ENCODE measurements at regions not wholly inside any gene's neighbourhood (a gene's known extent, or its start where the extent isn't known, plus 50 kb on each side); places are given as distances from the start of the nearest gene placed in this dataset.

DNA sequence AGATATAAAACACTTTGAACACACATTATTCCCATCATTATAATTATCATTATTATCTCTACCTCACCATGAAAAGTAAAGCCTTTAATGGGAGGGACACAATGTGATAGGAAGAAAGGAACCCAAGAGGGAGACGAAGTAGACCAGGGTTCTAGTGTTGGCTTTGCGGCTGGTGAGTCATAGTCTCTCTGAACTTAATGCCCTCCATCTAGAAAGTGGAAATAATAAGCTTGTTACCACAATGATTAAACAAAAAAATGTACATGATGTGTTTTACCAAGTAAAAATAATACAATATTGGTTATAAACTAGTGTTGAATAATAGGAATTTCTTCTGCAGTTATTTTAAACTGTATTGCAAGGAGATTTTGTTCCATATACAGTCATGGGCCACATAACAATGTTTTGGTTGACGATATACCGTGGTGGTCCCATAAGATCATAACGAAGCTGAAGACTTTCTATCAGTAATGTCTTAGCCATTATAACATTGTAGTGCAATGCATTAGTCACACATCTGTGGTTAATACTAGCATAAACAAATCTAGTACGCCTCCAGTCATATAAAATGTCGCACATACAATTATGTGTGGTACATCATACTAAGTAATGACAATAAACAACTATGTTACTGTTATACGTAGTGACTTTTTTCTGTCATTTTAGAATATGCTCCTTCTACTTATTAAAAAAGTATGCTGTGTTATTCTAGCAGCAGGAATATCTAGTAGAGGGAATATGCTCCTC, 450.6 kb upstream of the SORCS1 start:
- no TSS peak for BruUV-seq (replicated peaks)
- Histone ChIP-seq H3K79me2 (ENCODE audit: insufficient read depth, low read depth, low read length) (no peaks in the 10 kb centered on the region), H2AFZ (ENCODE audit: low read length) (no peak overlapping the region), H3K4me1 (ENCODE audit: insufficient read depth, low read length, poor library complexity, severe bottlenecking) (no peaks in the 10 kb centered on the region), H3K4me2 (ENCODE audit: low read length) (no peak overlapping the region), H3K27ac (ENCODE audit: low read depth, low read length, poor library complexity, severe bottlenecking) (no peak overlapping the region), H3K9me2 (ENCODE audit: insufficient read depth, low read length) (no peaks in the 10 kb centered on the region), H3K36me3 (ENCODE audit: insufficient read depth, low read length) (no peaks in the 10 kb centered on the region), H4K20me1 (ENCODE audit: insufficient read depth, low read length) (no peaks in the 10 kb centered on the region), H3K4me3 (ENCODE audit: low read depth, low read length, poor library complexity, severe bottlenecking) (no peak overlapping the region), H3K9me3 (ENCODE audit: low read length) (no peaks in the 10 kb centered on the region)
- TF ChIP-seq, protein P1, sequence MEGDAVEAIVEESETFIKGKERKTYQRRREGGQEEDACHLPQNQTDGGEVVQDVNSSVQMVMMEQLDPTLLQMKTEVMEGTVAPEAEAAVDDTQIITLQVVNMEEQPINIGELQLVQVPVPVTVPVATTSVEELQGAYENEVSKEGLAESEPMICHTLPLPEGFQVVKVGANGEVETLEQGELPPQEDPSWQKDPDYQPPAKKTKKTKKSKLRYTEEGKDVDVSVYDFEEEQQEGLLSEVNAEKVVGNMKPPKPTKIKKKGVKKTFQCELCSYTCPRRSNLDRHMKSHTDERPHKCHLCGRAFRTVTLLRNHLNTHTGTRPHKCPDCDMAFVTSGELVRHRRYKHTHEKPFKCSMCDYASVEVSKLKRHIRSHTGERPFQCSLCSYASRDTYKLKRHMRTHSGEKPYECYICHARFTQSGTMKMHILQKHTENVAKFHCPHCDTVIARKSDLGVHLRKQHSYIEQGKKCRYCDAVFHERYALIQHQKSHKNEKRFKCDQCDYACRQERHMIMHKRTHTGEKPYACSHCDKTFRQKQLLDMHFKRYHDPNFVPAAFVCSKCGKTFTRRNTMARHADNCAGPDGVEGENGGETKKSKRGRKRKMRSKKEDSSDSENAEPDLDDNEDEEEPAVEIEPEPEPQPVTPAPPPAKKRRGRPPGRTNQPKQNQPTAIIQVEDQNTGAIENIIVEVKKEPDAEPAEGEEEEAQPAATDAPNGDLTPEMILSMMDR (conservative IDR thresholded peaks at IDR 0.05; ENCODE audit: low read length), result no peak
- TF ChIP-seq EZH2phosphoT487 (IDR thresholded peaks at IDR 0.05; ENCODE audit: borderline replicate concordance, low read depth, low read length), result no peak
- intact Hi-C loops (cut with micrococcal nuclease; ENCODE audit: unreplicated experiment), result no loop called here
- CTCF ChIA-PET (ENCODE audit: unreplicated experiment), result no interaction called here
- DNase-seq (ENCODE audit: low spot score), result no peak
- POLR2A ChIA-PET, result interaction anchor here (0.6 kb wide), 1 partner anchor 303 kb away, joined by 3 read pairs; no protein-coding TSS in a partner anchor

DNA sequence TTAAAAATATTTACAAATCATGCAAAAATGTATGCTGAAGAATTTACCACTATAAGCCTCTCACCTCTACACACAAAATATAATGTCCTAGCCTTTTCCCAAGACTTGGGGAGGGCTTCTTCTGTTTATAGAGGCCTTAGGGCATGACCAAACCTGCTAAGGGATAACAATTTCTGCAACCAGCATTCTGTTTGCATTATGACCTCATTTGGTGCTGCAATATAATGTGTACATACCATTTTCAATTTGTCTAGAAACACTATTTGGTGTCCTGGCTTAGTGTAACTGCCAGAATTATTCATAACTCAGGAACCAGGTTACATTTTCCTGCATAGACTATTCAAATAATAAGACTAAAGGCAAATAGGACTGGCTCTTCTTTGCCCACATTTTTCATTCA, 446.6 kb upstream of the SORCS1 start:
- ChIA-PET CTCF (ENCODE audit: unreplicated experiment) (no interaction called here), POLR2A (interaction anchor here (0.5 kb wide), 1 partner anchor 154 kb away, joined by 3 read pairs; no protein-coding TSS in a partner anchor)
- Histone ChIP-seq H3K9me3 (ENCODE audit: low read length) (no peaks in the 10 kb centered on the region), H2AFZ (ENCODE audit: low read length) (no peak overlapping the region), H3K9me2 (ENCODE audit: insufficient read depth, low read length) (no peaks in the 10 kb centered on the region), H3K4me1 (ENCODE audit: insufficient read depth, low read length, poor library complexity, severe bottlenecking) (no peaks in the 10 kb centered on the region), H3K4me2 (ENCODE audit: low read length) (no peak overlapping the region), H3K4me3 (ENCODE audit: low read depth, low read length, poor library complexity, severe bottlenecking) (no peak overlapping the region), H3K79me2 (ENCODE audit: insufficient read depth, low read depth, low read length) (no peaks in the 10 kb centered on the region), H4K20me1 (ENCODE audit: insufficient read depth, low read length) (no peaks in the 10 kb centered on the region), H3K27ac (ENCODE audit: low read depth, low read length, poor library complexity, severe bottlenecking) (no peak overlapping the region), H3K36me3 (ENCODE audit: insufficient read depth, low read length) (no peaks in the 10 kb centered on the region)
- no TSS peak for BruUV-seq (replicated peaks)
- DNase-seq (ENCODE audit: low spot score), result no peak
- intact Hi-C loops (cut with micrococcal nuclease; ENCODE audit: unreplicated experiment), result no loop called here
- no peak for TF ChIP-seq EZH2phosphoT487 (IDR thresholded peaks at IDR 0.05; ENCODE audit: borderline replicate concordance, low read depth, low read length)
- TF ChIP-seq, protein P1 (conservative IDR thresholded peaks at IDR 0.05; ENCODE audit: low read length), result no peak

DNA sequence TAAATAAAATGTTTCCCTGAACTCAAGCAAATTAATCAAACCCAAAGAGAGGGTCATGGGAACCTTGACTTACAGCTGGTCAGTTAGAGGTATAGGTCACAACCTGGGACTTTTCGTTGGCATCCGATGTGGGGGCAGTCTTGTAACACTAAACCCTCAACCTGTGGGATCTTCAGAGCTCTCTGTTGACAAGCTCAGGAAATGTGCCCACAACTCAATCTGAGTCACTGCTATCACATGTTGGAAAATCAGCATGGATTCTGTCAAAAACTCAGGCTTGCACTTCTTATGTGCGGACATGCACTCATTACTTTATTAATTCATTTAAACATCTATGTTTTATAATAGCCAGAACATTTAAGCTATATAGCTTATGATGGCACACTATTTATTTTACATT, 424.6 kb upstream of the SORCS1 start:
- Histone ChIP-seq H3K79me2 (ENCODE audit: insufficient read depth, low read depth, low read length) (no peaks in the 10 kb centered on the region), H3K9me2 (ENCODE audit: insufficient read depth, low read length) (no peaks in the 10 kb centered on the region), H2AFZ (ENCODE audit: low read length) (no peak overlapping the region), H3K36me3 (ENCODE audit: insufficient read depth, low read length) (no peaks in the 10 kb centered on the region), H4K20me1 (ENCODE audit: insufficient read depth, low read length) (no peaks in the 10 kb centered on the region), H3K4me1 (ENCODE audit: insufficient read depth, low read length, poor library complexity, severe bottlenecking) (no peaks in the 10 kb centered on the region), H3K9me3 (ENCODE audit: low read length) (no peaks in the 10 kb centered on the region), H3K4me2 (ENCODE audit: low read length) (no peak overlapping the region), H3K4me3 (ENCODE audit: low read depth, low read length, poor library complexity, severe bottlenecking) (no peak overlapping the region), H3K27ac (ENCODE audit: low read depth, low read length, poor library complexity, severe bottlenecking) (no peak overlapping the region)
- no TSS peak for BruUV-seq (replicated peaks)
- no peak for DNase-seq (ENCODE audit: low spot score)
- intact Hi-C loops (cut with micrococcal nuclease; ENCODE audit: unreplicated experiment), result no loop called here
- no peak for TF ChIP-seq EZH2phosphoT487 (IDR thresholded peaks at IDR 0.05; ENCODE audit: borderline replicate concordance, low read depth, low read length)
- TF ChIP-seq, protein P1 (conservative IDR thresholded peaks at IDR 0.05; ENCODE audit: low read length), result no peak
- POLR2A ChIA-PET, result no interaction called here
- CTCF ChIA-PET (ENCODE audit: unreplicated experiment), result no interaction called here

All from OCI-LY7 (cell line).